Hematopoietic multipotent progenitor cell treated with erythropoietin and hydrocortisone succinate and interleukin-3 and kit ligand, for 4 days (in vitro differentiated cells): ENCODE measurements at regions not wholly inside any gene's neighbourhood (a gene's known extent, or its start where the extent isn't known, plus 50 kb on each side); places are given as distances from the start of the nearest gene placed in this dataset.

ENCODE experiments used
- DNase-seq: peaks from one replicate; pipeline ENCODE4 v3.0.0-alpha.2; 2015

DNA sequence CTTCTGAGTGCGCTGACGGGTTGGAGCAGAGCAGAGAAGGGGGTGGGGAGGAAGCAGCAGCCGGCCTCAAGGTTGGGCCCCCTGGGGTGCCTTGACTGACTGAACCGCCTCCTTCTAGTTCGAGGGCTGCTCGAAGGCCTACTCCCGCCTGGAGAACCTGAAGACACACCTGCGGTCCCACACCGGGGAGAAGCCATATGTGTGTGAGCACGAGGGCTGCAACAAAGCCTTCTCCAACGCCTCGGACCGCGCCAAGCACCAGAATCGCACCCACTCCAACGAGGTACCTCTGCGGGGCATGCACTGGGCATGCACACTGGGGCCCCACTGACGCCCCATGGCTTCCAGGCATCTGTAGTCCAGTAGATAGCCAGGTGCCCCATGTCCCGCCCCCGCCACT lies 246.9 kb downstream of the GLI2 start:
- no peak for DNase-seq

DNA sequence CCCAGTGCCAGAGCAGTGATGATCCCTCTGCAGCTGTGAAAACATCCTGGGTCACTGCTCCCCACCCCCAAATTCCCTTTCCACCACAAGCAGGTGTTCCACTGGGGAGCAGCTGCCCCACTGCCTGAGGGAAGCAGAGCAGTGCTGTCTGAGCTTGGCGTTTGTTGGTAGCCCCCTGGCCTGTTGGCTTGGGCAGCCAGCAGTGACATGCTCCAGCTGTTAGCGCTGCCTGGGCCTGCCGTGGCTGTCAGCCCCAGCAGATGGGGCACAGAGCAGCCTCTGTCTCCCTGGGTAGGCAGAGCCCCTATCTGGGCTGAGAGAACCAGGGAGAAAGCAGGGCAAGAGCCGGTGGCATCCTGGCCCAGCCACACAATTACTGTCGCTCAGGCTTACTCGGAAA lies 247.7 kb downstream of the GLI2 start:
- DNase-seq: no peak

DNA sequence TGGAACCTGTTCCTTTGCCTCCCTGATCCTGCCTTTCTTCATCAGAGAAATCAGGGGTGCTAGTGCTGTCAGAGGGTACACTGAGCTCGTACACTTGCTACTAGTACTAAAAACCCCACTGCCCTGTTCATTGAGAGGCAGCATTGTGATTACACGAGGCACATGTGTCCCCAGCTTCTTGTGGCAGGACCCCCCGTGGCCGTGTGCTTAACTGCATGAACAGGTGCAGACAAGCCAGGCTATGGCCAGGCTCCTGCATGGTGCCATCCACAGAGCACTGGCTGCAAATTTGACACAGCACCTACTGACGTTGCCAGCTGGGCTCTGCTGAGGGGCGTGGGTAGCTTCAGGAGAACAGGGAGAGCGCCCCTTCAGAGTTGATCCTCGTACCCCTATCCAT lies 248.4 kb downstream of the GLI2 start:
- no peak for DNase-seq

DNA sequence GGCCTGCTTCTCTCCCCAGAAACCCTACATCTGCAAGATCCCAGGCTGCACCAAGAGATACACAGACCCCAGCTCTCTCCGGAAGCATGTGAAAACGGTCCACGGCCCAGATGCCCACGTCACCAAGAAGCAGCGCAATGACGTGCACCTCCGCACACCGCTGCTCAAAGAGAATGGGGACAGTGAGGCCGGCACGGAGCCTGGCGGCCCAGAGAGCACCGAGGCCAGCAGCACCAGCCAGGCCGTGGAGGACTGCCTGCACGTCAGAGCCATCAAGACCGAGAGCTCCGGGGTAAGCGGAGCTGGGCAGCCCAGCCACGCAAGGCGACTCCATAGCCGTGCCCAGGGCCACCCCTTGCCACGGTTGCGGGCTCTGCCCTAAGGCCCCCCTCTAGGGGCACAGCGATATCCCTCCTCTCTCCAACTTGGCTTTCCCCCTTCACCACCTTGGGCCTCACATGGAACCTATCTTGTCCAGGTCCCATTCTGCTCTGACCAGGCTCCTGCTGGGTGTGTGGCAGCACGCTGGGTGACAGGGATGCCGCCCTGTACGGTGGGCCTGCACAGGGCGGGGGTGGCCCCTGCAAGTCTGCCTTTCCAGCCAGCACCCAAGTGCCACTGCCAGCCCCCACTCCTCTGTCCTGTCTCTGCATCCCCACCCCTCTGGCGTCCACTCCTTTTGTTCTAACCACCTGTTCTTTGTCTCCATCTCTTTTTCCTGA lies 248.9 kb downstream of the GLI2 start:
- no peak for DNase-seq

DNA sequence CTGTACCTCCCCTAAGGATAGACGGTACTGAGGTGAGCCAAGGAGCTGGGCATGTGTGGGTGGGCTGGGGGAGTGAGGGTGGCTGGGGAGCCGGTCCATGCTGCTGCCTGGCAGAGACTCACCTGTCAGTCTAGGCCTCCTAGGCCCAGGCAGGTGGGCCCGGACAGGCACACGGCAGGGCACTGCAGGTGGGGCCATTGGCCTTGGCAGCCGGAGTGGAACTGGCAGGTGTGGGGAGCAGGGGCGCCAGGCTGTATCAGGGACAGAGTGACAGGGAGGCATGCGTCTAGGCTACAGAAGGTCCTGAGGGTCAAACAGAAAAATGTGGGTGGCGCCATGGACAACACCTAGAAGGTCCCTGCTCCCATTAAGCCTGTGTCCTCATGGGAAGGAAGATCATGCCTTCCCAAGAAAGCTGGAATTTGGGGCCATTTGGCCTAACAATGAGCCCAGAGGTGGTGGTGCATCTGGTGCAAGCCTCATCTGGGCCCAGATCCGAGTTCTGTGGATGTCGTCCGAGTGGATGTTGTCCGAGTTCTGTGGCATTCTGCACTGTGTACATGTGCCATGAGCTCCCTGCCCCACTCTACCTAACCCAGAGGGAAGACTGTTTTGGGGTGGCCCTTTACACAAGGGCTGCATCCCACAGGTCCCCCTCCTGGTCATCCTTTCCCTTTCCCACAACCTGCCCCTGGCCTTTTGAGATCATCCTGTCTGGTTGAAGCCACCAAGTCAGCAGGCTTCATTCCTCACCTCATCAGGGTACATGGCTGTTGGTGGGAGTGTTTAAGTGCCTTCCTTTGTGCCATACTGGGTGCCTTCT lies 249.7 kb downstream of the GLI2 start:
- DNase-seq: no peak

DNA sequence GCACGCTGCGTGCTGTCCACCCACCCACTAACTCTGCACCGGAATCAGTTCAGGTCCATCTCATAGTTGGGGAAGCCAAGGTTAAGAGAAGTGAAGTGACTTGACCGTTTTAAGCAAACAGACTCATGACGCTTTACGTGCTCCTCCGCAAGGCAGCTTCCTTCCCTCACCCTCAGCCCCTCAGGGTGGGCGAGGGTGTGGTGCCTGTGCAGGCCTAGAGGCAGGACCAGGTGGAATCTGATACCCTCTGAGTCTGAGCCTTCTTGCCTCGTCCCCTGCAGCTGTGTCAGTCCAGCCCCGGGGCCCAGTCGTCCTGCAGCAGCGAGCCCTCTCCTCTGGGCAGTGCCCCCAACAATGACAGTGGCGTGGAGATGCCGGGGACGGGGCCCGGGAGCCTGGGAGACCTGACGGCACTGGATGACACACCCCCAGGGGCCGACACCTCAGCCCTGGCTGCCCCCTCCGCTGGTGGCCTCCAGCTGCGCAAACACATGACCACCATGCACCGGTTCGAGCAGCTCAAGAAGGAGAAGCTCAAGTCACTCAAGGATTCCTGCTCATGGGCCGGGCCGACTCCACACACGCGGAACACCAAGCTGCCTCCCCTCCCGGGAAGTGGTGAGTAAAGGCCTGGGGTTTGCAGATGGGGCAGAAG lies 250.5 kb downstream of the GLI2 start:
- no peak for DNase-seq

DNA sequence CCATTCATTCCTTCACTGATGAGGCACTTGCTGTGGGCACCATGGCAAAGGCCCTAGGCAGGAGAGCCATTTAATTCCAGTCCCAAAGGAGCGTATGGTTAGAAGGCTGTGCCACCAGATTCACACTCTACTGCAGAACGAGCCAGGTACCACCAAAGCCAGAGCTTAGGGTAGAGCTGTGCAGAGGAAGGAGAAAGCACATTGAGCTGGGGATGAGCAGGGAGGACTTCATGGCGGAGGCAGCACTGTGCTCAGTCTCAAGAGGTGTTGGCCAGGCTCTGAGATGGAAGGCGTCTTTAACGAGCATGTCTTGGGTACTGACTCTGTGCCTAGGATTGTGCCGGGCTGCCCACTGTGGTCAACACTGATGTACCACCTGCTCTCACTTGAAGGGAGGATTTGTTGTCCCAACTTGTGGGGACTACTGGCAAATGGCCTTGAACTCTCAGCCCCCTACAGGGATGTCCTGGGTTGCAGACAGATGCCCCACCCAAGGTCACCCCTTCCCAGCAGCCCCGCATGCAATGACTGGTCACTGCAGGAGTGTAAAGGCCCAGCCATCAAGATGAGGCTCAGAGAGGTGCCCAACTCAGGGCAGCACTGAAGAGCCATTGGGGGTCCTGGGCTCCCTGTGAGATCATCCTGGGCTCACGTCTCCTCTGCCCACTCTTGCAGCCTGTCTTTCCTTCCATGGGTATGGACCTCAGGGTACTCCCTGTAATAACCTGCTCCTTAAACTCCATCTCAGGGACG lies 251.4 kb downstream of the GLI2 start:
- no peak for DNase-seq

DNA sequence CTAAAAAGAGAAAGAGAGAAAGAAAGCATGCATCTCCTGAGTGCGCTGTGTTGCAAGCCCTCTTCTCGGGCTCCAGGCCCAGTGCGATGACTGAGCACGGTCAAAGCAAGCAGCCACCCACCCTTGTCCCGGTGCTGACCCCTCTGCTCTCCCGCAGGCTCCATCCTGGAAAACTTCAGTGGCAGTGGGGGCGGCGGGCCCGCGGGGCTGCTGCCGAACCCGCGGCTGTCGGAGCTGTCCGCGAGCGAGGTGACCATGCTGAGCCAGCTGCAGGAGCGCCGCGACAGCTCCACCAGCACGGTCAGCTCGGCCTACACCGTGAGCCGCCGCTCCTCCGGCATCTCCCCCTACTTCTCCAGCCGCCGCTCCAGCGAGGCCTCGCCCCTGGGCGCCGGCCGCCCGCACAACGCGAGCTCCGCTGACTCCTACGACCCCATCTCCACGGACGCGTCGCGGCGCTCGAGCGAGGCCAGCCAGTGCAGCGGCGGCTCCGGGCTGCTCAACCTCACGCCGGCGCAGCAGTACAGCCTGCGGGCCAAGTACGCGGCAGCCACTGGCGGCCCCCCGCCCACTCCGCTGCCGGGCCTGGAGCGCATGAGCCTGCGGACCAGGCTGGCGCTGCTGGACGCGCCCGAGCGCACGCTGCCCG lies 252.5 kb downstream of the GLI2 start:
- no peak for DNase-seq

DNA sequence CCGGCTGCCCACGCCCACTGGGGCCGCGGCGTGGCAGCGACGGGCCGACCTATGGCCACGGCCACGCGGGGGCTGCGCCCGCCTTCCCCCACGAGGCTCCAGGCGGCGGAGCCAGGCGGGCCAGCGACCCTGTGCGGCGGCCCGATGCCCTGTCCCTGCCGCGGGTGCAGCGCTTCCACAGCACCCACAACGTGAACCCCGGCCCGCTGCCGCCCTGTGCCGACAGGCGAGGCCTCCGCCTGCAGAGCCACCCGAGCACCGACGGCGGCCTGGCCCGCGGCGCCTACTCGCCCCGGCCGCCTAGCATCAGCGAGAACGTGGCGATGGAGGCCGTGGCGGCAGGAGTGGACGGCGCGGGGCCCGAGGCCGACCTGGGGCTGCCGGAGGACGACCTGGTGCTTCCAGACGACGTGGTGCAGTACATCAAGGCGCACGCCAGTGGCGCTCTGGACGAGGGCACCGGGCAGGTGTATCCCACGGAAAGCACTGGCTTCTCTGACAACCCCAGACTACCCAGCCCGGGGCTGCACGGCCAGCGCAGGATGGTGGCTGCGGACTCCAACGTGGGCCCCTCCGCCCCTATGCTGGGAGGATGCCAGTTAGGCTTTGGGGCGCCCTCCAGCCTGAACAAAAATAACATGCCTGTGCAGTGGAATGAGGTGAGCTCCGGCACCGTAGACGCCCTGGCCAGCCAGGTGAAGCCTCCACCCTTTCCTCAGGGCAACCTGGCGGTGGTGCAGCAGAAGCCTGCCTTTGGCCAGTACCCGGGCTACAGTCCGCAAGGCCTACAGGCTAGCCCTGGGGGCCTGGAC lies 253.2 kb downstream of the GLI2 start:
- no peak for DNase-seq

DNA sequence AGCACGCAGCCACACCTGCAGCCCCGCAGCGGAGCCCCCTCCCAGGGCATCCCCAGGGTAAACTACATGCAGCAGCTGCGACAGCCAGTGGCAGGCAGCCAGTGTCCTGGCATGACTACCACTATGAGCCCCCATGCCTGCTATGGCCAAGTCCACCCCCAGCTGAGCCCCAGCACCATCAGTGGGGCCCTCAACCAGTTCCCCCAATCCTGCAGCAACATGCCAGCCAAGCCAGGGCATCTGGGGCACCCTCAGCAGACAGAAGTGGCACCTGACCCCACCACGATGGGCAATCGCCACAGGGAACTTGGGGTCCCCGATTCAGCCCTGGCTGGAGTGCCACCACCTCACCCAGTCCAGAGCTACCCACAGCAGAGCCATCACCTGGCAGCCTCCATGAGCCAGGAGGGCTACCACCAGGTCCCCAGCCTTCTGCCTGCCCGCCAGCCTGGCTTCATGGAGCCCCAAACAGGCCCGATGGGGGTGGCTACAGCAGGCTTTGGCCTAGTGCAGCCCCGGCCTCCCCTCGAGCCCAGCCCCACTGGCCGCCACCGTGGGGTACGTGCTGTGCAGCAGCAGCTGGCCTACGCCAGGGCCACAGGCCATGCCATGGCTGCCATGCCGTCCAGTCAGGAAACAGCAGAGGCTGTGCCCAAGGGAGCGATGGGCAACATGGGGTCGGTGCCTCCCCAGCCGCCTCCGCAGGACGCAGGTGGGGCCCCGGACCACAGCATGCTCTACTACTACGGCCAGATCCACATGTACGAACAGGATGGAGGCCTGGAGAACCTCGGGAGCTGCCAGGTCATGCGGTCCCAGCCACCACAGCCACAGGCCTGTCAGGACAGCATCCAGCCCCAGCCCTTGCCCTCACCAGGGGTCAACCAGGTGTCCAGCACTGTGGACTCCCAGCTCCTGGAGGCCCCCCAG lies 254.1 kb downstream of the GLI2 start:
- no peak for DNase-seq

DNA sequence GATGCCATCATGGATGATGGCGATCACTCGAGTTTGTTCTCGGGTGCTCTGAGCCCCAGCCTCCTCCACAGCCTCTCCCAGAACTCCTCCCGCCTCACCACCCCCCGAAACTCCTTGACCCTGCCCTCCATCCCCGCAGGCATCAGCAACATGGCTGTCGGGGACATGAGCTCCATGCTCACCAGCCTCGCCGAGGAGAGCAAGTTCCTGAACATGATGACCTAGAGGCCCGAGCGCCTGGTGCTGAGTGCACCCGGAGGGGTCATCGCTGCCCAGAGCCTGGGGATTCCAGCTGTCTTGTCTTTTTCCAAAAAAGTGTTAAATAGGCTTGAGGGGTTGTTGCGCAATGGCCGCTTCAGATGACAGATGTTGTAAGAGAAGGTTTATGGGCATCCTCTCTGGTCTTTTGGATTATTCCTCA lies 254.8 kb downstream of the GLI2 start:
- DNase-seq: no peak

DNA sequence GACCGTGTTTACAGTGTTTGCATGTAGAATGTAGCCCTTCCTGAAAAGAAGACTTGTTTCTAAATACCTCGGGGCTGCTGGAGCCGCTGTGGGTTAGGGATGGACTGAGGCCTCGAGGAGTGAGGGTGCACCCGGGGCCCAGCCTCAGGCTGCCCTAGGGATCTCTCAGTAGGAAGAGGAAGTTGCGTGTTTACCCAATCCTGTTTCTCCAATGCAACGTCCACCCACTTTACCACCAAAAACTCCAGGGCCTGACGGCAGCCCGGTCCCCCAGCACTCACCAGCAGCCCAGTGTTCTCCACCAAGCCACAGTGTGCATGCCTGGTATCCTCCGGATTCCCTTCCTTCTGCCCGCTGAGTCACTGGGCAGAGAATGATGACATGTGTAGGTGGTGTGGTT lies 255.8 kb downstream of the GLI2 start:
- no peak for DNase-seq

DNA sequence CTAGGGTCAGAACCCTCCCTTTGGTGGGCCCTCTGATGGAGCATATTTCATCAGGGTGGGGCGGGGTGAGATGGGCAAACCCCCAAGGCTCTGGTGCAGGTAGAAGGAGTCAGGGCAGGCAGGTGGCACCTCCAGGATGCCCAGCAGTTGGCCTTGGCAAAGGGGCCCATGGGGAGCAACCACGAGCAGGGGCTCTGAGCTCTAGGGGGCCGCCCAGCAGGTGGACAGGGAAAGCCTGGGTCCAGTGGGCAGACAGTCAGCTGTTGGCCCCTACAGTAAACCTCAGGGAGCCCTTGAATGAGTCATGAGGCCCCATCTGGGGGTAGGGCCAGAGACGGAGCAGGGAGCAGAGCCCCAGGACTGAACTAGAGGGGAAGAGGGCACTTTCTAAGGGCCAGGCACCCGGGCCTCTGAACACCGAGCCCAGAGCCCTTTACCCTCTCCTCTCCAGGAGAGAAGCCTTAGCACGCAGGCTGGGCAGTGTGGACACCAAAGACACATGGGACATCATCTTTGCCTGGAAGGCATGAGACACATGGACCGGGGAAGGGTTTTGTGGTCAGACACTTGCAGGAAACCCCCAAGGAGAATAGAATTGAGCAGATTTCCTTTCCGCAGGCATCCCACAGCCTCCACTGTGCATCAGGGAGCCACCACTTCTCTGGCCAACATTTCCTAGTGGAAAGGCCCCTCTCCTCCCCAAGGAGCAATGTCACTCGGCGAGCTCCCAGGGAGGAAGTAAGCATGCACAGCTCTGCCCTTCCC lies 257.3 kb downstream of the GLI2 start:
- DNase-seq: no peak

DNA sequence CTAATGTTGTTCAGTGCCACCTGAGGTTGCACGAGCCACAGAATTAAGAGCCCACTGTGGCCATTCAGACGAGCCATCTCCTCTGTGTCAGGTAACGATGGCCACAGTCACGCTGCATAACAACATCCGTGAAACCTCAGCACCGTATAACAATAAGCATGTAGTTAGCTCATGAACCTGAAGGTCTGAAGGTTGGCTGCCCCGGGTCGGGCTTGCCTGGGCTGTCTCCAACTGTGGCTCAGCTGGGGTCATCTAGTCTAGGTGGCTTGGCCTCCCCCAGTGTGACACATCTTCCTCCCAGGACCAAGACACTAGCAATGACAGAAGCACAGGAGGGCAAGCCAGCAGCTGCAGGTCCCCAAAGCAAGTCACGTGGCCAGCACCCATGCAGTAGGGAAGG lies 258.0 kb downstream of the GLI2 start:
- no peak for DNase-seq

DNA sequence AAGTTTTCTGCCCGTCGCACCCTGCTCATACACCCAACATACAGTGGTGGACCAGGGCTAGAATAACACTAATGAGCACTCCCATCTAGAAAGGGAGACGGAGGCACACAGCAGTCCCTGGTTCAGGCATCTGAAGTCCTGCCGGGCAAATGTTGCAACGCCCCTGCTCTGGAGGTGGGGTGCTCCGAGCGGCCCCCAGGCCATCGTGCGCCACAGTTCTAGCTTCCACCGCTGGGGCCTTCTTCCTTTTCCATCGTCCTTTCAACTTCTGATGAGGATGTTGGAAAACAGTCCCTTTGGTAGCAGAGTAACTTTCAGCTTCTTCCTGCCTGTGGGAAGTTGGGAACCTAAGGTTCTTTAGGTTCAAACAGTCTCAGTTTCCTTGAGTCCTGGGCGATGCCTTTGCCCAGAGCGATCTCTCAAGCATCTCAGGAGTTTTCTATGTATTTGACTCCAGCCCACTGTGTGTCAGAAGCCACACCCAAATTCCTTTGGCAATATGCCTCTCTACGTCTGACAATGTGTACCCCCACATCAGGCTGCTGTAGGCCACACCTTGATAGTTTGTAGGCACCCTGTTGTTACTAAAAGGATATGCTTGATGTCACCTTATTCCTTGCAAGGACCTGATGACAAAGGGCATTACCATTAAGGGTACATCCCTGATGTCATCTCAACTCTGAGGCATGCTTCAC lies 258.8 kb downstream of the GLI2 start:
- no peak for DNase-seq

DNA sequence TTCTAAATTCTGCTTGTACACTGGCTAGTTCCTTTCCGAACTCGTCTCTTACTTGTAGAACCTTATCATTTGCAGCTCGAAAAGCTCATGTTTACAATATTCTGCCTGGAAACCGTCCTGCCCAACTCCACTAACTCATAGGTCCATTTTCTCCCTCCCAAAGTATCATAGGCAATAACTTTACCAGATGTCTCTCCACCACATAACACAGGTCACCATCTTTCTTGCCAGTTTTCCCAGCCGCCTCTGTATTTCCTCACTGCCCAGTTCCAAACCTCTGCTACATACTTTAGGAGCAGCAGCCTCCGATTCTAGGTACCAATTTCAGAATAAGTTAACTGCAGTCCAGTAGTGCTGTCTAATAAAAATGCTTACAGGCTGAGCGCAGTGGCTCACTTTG lies 259.5 kb downstream of the GLI2 start:
- DNase-seq: no peak

DNA sequence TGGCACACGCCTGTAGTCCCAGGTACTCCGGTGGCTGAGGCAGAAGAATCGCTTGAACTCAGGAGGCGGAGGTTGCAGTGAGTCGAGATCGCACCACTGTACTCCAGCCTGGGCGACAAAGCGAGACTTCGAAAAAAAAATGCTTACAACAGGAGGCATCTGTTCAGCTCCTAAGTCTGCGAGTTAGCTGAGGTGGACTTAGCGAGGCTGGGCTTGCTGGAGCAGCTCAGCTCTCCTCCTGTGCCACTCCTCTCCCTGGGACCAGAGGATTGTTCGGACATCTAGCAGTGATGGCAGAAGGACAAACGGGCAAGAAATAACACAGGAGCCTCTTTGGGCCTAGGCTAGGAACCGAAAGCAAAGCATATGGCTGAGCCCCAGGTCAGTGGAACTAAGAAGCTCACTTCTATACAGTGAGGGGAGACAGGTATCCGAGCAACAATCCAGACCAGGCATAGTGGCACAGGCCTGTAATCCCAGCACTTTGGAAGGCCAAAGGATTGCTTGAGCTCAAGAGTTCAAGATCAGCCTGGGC lies 260.1 kb downstream of the GLI2 start:
- DNase-seq: no peak

DNA sequence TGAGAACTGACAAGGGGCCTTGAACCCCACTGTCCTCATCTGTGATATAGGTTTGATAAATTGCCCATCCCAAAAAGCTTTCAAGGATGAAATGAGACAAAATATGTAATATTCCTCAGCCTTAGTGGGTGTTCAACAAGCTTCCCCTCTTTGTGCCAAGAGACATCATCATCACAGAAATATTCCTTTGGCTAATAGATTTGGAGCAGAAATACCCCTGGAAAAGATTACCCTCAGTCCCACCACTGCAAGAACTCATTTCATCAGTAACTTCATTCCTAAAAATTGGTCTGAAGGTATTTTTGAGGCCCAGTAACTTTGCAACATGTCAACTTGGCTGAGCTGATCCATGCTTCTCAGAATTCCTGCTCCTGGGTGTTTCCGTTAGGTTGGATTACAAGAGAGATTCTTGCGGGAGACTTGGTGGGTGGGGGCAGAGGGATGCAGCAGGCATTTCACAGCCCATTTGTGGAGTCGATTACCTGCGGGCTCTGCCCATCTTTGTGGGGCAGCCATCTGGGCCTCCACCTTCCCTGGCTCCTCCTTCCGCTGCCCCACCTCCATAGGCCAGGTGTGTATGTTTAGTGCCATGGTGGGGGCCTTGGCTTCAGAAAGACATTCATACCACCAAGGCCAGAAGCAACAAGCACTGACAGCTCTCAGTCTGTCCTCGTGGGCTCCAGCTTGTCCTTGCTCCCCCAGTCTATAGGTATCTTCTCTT lies 263.9 kb downstream of the GLI2 start:
- DNase-seq: no peak
